ENCODE measurements at regions not wholly inside any gene's neighbourhood (a gene's known extent, or its start where the extent isn't known, plus 50 kb on each side); places are given as distances from the start of the nearest gene placed in this dataset.

DNA sequence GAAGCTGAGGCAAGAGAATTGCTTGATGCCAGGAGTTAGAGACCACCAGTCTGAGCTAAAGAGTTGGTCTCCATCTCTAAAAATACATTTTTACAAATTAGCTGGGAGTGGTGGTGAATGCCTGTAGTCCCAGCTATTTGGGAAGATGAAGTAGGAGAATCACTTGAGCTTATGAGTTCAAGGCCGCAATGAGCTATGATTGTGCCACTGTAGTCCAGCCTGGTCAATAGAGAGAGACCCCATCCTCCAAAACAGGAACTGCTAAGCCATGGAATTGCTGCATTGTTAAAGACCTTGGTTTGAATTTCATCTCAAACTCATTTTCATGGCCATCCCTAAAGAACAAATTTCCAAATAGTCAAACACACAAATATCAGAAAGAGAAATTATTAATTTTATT lies 113.9 kb upstream of the AGTR1 start:
- TF ChIP-seq CTCF (IDR thresholded peaks at IDR 0.05 in 8 of 11, conservative IDR thresholded peaks at IDR 0.05 in 3 of 11) (no peak), POLR2A (IDR thresholded peaks at IDR 0.05) (no peak)
